Activated CD4-positive, CD25-positive, alpha-beta regulatory T cell treated with anti-CD3 and anti-CD28 coated beads, Interleukin-2, amount 50 U/mL, for 72 hours (primary cell): ENCODE measurements at regions not wholly inside any gene's neighbourhood (a gene's known extent, or its start where the extent isn't known, plus 50 kb on each side); places are given as distances from the start of the nearest gene placed in this dataset.

Experiments used
- DNase-seq: peaks from one replicate; pipeline ENCODE4 v3.0.0; 2021

DNA sequence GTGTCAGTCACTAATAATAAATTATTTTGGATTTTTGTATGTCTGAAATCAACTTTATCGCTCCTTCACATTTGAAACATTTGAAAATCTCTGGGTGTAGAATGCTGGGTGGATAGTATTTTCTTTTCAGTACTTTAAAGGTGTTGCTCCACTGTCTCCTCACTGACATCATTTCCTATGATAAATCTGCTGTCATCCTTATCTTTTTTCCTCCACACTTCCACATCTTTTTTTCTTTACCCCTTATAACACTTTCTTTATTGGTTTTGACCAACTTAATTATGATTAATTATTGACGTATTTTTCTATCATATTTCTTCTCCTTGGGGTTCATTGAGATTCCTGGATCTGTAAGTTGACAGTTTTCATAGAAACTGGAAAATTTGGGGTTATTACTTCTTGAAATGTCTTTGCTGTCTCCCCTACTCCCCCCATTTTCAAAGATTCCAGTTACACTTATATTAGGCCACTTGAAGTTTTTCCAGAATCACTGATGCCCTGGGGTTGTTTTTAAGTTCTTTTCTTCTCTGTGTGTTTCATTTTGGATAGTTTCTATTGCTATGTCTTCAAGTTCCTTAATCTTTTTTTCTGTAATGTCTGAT, 177.5 kb upstream of the DIO3 start:
- no peak for DNase-seq

DNA sequence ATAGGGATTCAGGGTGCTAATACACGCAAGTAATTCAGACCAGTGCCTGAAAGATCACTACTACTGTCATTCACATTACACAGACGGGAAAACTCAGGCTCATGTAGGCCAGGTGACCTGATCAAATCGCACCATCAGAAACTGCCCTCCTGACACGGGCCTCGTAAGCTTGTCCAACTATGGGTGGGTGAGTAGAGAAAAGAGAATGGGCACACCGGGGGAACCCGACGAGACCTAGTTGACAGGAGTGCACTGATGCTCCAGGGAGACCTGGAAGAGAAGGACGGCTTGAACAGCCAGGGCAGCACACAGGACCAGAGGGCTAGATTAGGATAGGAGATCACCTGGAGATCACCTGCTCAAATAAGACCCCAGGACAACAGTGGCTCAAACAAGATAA, 166.9 kb upstream of the DIO3 start:
- no peak for DNase-seq

DNA sequence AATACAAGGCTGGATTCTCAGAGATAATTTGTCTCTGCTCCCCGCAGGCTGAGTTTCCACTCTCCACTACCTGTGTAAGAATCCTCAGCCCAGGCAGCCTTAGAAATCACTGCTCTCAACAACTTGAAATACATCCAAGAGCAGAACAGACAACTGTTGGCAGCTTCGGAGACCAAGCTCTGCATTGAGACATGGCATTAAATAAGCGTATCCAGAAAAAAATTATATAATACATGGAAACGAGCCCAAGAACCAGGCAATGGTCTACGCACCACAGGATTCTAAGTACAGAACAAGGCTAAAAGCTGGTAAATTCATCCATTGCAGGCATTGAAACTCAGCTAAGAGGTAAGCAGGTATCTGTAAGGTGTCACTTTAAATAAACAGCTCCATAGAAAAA, 165.5 kb upstream of the DIO3 start:
- DNase-seq: no peak

DNA sequence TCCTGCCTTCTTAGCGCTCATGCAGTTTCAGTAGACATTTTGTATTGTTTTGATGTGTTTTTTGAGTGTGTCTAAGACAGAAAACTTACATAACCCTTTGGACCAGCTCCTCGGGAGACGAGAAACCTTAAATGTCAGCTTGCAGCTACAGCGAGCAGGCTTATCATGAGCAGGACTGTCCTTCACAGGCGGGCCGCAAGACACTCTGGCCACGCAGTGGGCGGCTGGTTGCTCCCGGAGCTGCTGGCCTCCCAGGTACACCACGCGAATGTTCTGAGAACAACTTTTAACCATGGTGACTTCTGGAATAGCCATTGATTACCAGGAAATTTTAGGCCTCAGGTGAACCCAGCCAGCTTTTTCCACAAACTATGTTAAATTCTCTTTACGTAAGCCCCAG, 164.1 kb upstream of the DIO3 start:
- no peak for DNase-seq

DNA sequence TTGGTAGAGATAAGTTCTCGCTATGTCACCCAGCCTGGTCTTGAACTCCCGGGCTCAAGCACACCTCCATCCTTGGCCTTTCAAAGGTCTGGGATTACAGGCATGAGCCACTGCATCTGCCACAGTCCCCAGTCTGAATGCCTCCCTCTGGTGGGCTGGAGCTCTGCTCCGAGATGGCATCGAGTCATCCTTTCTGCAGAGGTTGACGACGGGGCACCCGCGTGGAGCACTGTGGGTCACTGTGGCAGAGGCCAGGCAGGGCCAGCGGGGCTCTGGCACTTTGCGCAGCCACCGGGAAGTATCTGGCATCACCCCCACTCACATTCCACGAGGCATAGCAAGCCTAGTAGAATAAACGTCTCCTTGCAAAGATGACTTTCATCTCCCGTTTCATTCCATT, 163.3 kb upstream of the DIO3 start:
- no peak for DNase-seq

DNA sequence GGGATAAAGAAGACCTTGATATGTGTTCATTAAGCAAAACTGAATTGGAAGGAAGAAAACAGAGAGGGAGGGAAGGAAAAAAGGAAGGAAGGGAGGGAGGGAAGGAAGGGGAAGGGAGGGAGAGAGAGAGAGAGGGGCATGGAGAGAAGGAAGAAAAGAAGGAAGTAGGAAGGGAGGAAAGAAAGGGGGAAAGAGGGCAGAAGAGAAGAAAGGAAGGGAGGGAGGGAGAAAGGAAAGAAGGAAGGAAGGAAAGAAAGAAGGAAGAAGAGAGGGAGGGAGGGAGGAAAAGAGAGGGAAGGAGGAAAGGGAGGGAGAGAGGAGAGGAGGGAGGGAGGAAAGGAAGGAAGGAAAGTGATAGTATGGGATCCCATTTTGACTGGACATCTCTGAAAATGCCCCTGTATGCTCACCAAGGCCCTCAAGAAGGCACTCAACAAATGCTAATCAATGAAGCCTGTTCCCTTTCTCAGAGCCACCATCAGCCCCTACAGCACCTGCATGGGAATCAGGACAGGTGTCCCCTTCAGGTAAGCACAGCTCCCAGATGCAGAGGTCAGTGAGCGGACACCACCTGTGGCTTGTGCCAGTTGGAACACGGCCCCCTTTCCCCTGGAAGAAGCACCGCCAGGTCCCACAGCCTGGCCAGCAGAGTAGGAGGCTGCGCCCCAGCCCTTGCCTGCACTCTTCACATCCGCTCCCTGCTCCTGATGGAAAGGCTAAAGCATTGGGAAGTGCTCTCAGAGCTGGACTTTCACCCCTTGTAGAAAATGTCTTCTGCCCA, 161.4 kb upstream of the DIO3 start:
- no peak for DNase-seq

DNA sequence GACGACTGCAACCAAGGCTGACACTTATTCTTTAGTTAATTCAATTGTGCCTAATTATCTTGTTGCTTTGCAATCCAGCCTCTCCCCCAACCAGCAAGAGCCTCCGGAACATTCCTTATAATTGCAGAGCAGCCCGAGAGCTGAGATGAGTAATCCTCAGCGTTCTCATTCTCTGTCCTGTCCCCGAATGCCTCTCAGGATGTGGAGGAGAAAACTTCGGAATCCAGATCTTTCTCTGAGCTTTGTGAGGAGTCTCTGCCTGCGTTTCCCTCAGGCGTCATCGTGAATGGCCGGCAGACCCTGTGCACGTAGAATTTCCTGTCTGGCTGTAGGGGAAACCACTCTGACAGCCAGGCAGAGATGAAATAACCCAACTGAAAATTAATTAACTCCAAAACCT, 160.5 kb upstream of the DIO3 start:
- no peak for DNase-seq

DNA sequence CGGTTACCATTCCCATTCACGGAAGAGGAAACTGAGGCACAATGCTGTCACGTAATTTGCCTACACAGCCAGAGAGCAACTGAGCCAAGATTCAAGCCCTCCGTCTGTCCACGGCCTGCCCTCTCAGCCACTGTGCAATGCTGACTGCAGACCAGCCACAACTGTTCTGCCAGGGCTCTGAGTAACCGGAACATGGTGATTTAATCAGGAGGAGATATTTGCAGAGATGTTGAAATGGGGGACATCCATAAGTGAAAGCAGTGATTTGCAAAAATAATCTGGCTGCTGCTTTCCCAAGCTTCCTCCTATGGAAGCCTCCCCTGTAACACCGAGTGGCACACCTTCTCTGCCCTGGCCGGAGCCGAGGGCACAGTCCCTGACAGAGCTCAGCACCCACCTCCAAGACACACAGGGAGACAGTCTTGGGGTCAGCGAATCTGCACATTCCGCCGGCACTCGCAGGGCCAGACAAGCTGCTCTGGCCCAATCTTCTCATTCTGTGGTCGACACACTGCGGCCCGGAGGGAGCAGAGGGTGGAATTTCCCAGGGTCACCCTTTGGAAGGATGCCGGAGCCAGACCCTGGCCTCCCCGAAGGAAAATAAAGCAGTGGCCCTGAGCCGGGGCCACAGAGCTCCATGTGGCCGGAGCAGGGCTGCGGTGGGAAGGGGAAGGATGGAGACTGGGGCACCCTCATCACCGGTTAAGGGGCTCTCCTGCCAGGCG, 158.2 kb upstream of the DIO3 start:
- DNase-seq: no peak

DNA sequence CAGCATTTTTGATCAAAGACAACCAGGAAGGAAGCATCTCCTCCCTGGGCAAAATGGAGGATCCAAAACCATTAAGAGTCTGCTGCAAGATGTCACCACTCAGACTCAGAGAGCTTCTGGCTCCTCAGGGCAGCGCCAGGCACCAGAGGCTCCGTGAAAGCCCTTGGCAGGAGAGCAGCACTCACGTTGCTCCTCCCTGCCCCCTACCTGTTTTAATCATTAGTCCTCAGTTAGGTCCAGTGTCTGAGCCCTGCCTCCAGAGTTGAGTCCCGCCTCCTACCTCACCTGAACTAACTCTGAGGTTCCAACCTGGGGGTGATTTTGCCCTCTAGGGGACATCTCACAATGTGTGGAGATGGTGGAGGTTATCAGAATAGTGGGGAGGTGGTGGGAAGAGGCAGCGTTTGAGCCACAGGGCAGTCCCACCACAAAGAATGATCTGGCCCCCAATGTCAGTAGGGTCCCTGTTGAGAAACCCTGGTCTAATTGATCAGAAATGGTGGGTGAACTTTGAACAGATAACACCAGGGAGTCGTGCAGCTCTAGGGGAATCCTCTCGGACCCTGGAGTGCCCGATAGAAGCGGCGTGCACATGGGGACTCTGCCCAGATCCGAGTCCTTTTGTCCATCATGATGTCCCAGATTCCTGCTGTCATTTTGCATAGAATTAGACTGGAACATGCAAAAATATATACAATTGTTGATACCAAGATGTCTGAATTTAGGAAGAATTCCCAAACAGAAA, 156.7 kb upstream of the DIO3 start:
- no peak for DNase-seq

DNA sequence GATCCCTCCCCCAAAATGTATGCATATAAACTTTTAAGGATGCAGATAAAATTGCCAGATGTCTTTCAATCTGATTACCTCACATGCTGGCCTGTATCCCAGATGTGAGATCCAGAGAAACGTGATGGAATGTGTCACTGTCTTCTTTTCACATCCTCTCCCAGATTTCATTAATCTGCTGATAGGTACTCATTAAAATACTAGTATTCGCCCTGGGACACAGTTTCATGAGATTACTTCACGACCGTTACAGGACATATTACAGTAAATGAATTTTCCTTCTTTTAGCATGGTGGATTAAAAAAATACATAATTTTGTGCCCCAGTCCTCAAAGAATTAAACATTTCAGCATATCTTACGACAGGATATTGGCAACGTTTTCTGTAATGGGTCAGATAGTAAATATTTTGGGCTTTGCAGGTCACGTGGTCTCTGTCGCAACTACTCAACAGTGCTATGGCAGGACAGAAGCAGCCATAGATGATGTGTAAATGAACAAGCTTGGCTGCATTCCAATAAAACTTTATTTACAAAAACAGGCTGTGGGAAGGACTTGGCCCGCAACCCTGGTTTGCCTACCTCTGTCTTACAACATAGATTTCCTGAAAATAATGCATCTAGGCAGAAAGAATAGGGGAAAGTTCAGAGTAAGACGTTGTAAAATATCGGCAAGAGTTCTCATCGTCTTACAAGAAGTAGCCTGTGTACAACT, 156.0 kb upstream of the DIO3 start:
- DNase-seq: no peak

DNA sequence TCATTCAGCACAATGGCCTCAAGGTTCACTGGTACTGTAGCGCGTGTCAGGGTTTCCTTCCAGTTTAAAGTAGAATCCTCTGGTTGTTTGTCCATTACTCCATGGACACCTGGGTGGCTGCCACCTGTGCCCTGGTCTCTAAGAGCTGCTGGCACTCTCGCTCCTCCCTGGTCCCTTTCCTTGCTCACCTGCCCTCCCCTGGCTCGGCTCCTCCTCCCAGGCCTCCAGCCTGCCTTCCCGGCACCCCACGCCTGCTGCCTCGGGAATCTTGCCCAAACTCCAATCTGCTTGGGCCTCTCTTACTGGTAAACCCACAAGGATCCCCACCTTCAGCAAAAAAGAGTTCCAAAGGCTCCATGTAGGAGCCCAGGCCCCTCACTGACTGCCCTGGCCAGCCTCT, 154.4 kb upstream of the DIO3 start:
- no peak for DNase-seq

DNA sequence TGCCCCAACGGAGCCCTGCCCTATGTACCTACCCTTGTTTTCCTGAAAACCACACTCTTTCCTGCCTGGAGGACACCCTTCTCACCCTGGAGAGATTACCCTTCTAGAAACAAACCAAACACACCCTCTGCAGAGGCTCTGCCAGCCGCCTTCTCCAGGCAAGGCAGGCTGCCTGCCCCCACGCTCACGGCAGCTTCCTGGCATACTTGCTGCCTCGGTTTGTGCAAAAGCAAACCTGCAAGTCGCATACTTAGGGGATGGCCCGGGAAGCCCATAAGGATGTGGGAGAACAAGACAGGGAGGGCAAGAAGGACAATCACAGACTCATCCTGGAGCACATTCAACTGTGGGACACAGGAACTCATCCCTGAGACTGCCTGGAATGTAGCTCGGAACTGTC, 154.0 kb upstream of the DIO3 start:
- no peak for DNase-seq

DNA sequence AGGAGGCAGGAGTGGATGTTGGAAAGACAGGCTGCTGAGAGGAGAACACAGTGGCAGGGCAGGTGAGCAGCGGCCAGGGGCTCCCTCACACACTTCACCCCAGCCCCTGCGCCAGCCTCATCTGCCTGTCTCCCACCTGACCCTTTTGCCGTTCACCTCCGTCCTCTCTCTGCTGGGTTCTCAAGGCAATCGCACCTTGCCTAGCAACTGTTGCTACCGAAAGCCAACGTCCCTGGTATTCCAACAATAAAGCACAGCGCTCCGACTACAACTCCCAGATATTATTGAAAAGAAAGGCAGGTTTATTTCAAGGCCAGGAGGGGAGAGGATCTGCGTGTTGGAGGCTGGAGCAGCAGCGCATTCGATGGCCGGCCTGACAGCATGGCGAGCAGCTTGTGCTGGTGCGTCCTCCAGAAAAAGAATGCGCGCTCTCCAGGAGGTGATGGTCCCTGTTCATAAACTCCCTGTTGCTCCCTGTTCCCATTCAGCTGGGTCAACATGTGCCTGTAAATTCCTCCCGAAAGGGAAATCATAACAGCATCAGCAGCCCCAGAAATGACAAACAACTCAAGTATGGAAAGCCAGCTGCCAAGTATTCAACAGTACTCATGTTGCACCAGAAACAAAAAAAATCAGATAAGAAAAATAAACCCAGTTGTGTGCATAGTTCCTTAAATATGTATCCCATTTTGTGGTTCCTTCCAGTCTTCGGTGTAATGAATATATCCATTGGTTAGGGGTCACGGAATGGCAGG, 153.0 kb upstream of the DIO3 start:
- DNase-seq: no peak

DNA sequence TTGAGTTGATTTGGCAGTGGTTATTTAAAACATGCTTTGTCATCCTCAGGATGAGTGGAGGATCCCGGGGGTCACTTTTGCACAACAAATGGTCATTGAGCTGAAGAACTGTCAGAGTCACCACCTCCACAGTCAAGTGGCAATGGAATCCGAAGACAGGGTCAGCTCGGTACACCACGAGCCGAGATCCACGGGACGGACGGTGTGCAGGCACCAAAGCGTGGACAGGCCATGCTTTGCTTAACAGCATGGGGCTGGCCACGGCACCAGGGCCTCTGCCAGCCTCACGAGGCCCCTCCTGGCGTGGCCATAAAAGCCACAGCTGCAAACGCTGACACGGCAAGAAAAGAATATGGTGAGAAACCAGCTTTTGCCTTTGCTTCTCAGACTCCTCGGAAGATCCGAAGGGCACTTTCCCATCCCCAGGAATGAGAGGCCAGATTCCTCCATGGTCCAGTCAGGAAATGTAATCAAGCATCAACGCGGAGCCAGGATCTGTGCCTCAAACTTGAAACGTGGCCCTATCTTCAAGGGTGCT, 152.2 kb upstream of the DIO3 start:
- DNase-seq: no peak

DNA sequence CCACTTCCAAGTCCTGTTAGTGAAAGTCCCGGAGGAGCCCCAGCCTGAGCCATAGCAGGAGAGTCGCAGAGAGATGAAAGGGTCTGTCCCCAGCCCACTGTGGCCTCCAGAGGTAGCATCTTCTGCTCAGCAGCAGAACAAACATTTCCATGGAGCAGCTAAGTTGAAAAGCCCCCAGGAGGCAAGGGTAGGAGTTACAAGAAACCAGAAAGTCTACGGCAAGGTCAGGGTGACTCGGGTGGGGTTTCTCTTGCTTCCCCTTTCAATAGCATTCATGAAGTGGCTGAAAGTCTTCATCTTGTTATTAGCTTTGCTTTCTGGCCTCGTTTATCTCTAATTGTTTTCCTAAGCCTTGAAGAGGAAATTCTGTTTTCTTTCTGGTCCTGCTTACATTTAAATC, 151.2 kb upstream of the DIO3 start:
- DNase-seq: no peak

DNA sequence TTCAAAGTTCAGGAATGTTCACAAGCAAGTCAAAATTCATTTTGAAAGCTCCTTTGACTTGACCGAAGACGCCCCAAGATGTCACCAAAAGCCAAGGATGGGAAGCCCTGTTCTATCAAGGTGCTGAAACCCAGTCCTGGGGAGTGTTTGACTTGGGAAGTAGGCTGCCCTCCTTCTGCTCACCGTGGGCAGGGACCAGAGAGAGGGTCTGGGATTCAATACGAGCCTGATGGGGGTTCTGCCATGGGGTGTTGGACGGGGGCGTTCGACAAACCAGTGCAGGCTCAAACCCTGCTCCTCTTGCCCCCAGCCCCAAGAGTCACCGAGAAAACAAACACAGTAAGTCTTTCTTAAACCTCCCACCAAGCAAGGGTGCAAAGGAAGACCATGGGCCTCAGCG, 150.1 kb upstream of the DIO3 start:
- no peak for DNase-seq

DNA sequence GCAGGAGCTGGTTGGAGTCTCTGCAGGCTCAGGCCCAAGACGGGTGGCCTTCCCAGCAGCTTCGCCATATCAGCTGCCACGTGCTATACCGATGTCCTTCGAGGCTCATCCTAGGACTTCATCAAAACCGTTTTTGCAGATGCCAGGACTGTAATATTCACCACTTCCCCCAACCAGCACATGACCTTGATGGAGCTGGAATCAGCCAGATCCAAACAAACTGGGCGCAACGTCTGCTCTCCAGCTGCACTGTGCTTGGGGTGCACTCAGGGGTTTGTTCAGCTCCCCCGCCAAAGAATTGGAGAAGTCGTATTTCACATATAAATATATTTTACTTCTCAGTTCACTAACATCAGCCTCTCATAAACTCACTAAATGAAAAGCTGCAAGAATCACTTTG, 149.5 kb upstream of the DIO3 start:
- no peak for DNase-seq

DNA sequence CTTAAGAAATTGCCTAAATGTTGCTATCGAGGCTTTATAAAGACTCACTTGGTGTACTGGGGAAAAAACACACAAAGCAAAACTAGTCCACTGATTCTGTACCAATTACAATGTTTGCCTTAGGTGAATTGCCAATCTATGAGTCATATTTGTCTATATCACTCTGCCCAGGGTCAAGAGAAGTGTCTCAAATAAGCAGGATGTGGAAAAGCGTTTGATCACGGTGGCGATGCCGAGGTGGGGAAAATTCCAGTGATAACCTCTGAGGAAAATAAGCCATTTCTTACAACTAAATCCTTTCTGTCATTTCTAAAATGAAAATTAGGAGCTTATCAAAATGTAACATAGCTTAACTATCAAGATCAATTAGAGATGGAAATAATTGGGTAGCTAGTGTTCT, 148.6 kb upstream of the DIO3 start:
- DNase-seq: no peak

DNA sequence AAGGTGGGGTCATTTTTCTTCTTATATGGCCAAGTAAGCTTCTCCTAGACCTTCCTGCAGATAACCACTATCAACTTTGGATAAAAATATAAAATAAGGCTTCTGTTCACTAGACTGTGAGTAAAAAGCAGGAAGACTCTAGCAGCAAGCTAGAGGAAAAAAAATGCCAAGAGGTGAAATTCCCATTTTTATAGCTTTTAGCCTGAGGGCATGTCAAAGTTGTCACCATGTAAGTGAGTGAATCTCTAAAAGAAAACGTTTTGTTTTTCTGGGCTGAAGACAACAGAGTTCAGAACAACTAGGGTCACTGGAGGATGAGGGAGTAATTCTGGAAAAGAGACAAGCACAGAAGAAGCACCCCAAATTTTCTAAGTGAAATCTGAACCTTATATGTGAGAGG, 143.9 kb upstream of the DIO3 start:
- no peak for DNase-seq

DNA sequence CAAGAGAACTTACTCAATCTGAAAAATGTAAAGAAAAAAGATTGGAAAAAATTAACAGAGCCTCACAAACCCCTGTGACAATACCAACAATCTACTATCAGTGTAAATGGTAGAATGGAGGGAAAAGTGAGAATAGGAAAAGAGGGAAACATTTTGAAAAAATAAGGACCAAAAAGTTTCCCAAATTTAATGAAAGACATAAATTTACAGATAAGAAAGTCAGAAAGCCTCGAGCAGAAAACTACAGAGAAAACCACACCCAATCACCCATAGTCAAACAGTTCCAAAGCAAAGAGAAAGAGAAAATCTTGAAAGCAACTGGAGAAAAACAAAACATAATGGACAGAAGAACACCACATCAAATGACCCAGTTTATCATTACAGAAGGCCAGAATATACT, 142.7 kb upstream of the DIO3 start:
- DNase-seq: no peak

DNA sequence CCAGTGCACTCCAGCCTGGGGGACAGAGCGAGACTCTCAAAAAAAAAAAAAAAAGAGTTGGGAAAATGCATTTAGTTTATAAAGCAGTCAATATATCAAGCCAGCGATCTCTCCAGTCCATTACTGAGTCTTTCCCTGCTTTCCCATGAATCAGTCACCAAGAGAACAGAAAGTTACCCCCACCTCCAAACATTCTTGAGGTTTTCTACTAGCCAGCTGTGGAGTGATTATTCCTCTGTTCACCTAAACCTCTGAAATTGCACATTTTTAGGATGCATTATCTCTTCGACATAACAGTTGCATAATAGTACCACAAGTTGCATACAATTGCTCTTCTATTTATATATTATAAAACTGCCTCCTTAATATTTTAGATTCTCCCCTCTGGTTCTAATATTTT, 134.8 kb upstream of the DIO3 start:
- DNase-seq: no peak

DNA sequence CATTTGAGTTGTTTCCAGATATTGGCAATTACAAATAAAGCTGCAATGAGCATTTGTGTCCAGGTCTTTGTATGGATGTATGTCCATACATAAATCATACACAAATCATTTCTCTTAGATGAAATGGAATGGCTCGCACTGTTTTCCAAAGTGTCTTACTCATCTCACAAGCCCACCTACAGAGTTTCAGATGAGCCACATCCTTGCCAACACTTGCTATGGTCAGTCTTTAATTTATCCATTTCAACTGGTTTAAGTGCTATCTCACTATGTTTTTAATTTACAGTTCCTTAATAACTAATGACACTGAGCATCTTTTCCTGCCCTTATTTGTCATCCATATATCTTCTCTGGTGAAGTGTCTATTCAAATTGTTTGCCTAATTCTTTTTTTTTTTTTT, 132.9 kb upstream of the DIO3 start:
- no peak for DNase-seq
